HG03354 (cell line): ENCODE measurements at regions not wholly inside any gene's neighbourhood (a gene's known extent, or its start where the extent isn't known, plus 50 kb on each side); places are given as distances from the start of the nearest gene placed in this dataset.
"Not testable (repeated sequence)": the region's sequence is repeated elsewhere in the genome, so short reads cannot be mapped to it uniquely, and the experiment has no call there.

Source experiments
- ATAC-seq: cut with Tn5 transposase; IDR thresholded peaks from one replicate; pipeline ENCODE4 v1.9.1; 2021; ENCODE audit warnings: mild to moderate bottlenecking; ENCODE audit not compliant: unreplicated experiment, poor library complexity, severe bottlenecking

DNA sequence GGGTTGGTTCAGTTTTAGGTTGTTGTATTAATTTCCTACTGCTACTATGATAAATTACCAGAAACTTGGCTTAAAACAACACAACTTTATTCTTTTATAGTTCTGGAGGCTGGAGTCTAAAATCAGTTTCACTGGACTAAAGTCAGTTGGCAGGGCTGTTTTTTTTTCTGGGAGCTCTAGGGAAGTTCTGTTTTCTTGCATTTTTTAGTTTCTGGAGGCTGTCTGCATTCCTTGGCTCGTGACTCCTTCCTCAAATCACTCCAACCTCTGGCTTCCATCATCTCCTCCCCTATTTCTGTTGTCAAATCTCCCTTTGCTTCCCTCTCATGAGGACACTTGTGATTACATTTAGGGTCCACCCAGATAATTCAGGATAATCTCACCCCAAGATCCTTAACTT, 51.3 kb upstream of the SUB1 start:
- ATAC-seq = no peak

DNA sequence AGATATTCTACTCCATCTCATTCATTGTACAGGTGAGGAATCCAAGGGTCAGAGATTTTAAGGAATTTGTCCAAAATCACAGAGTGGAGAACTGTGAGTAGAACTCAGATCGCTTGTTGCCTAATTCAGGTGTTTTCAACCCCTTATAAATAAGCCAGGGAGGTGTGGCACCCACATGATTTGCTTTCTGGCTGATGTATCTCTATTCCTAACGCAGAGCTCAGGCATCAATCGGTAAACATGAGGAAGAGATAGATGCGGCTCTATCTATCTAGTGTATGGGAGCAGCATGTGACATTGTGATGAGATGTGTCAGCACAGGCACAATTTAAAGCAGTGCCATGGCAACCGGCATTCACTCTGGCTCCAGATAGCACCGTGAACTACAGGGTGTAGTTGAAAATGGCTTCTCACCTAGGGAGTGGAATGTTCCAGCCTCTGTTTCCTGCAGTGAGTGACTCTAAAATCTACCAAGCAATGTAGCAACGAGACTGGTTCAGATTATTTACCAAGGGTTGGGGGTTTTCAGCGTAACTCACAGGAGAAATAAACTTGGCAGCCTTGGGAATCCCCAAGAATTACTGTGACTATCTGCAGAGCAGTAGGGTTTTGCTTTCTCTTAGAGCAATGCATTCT, 53.4 kb upstream of the SUB1 start:
- ATAC-seq = peak; percentile 64

DNA sequence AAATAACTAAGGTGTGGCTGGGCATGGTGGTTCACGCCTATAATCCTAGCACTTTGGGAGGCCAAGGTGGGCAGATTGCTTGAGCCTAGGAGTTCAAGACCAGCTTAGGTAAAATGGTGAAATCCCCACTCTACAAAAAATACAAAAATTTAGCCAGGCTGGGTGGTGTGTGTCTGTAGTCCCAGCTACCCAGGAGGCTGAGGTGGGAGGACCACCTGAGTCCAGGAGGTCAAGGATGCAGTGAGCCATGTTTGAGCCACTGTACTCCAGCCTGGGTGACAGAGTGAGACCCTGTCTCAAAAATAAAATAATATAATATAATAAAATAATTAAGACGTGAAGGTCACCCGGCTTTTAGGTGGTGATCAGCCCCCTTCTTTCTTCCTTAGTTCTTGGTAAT, 58.0 kb upstream of the SUB1 start:
- not testable (repeated sequence) for ATAC-seq

GRCh38 chr5:32526810-32527209, 58.5 kb upstream of the SUB1 start:
- no peak for ATAC-seq

- no peak for ATAC-seq
Observed at GRCh38 chr5:32523625-32524024, 61.7 kb upstream of the SUB1 start.

GRCh38 chr5:32522429-32523143, 62.8 kb upstream of the SUB1 start:
- no peak for ATAC-seq

GRCh38 chr5:32521481-32521880, 63.9 kb upstream of the SUB1 start:
- no peak for ATAC-seq

- no peak for ATAC-seq
Observed at GRCh38 chr5:32520972-32521371, 64.4 kb upstream of the SUB1 start.

DNA sequence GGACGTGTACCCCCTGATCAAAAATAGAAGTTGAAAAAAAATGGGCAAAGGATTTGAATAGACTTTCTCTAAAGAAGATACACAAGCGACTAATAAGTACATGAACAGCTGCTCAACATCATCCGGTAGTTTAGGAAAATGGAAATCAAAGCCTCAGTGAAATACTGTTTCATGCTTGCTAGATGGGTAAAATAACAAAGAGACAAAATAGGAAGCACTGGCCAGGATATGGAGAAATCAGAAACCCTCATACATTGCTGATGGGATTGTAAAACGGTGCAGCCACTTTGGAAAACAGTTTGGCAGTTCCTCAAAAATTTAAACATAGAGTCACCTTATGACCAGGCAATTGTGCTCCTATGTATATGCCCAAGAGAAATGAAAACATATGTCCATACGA, 65.0 kb upstream of the SUB1 start:
- ATAC-seq = no peak

- no peak for ATAC-seq
Observed at GRCh38 chr5:32519508-32519907, 65.8 kb upstream of the SUB1 start.

- no peak for ATAC-seq
Observed at GRCh38 chr5:32514806-32515205, 70.3 kb upstream of the ZFR start.

DNA sequence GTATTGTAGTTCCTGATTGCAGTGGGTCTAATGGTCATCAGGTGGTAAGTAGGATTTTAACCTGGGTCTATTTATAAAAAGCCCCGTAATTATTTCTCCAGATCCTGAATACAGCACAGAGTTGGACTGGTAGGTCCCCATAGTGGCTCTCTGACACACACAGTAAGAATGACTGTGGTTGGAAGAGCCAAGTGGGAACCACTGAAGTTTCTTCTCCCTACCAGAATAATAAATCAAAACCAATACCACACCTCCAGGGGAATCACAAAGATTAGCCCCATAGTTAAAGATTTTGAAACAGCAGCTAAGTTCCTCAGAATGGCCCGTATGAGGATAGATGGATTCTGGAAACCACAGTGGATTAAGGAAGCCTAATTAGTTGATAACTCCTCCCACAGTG, 68.4 kb upstream of the ZFR start:
- no peak for ATAC-seq

DNA sequence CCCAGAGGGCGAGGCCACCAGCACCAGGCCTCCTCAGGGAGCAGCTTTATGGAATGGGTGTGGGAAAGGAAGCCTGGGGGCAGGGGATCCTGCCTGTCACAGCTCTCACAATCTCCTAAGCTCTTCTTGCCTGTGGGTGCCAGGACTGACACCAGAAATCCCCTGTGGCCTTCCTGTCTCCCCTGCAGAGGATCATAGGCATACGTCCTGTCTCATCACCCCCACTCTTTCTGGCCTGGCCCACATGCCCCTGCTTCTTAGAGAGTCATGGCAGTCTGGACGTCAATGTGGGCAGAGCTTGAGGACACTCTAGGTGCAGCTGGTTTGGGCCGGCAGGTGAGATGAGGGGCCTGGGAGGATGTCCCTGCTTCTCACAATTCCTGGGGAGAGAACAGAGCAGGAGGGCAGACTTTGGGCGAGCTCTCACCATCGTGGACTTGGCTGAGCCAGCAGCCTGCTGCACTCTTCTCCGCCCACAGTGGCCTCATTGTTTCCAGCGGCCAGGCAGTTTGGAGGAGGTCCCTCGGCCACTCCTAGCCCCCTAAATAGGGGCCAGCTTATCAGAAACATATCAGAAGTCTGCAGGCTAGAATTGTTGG, 67.3 kb upstream of the ZFR start:
- no peak for ATAC-seq

GRCh38 chr5:32510860-32511259, 66.3 kb upstream of the ZFR start:
- ATAC-seq = no peak

DNA sequence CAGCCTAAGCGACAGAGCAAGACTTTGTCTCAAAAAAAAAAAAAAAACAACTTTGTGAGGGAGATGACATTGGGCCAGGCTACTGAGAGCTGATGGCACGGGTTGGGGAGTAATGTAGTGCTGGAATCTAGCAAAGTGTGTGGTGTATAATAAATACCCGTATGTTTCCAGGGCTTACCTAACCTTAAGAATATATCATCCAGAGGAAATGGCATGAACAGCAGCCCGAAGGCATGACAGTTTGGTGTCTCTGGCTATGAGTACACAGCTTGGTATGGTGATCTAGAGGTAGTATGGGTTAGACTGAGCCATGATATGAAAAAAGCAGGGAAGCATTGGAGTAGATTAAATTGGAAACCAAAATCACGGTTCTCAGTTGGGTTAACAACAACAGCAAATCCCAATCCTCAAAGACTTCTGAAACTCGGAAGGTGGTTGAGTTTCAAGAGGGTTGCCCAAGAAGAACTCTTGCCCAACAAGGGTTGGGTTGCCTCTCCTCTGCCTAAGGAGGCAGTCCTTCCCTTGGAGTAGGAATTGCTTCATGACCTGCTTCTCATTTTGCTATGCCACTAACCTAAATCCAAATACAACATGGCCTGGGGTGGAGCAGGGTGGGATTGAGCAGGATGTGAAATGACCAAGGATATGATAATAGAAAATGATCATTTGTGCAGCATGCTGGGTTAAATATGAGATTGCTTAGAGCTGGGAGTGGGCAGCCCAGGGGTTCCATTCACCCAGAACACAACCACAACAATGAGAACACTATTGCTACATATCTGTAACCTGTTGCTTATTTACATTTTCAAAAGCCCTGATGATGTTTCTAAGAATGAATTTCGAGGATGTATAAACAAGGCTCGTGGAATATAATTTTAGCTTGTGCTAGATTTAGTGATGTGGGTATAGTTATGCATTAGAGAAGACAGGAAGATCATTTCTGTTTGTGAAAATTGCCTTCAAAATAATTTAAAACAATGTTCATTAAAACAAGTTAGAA, 64.6 kb upstream of the ZFR start:
- no peak for ATAC-seq

- no peak for ATAC-seq
Observed at GRCh38 chr5:32507738-32508434, 63.3 kb upstream of the ZFR start.

DNA sequence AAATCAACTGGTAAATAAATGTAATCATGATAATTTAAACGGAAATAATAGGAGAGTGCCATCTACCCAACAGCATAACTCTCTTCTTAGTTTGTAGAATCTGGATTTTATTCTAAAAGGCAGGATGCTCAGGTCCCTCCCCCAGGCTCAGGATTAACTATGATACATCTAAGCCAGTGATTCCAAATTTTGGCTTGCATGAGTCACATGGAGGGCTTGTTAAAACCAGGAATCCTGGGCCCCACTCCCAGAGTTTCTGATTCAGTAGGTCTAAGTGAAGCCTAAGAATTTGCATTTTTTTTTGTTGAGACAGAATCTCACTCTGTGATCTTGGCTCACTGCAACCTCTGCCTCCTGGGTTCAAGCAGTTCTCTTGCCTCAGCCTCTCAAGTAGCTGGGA, 62.3 kb upstream of the ZFR start:
- ATAC-seq = no peak

GRCh38 chr5:32506201-32506661, 61.7 kb upstream of the ZFR start:
- no peak for ATAC-seq

DNA sequence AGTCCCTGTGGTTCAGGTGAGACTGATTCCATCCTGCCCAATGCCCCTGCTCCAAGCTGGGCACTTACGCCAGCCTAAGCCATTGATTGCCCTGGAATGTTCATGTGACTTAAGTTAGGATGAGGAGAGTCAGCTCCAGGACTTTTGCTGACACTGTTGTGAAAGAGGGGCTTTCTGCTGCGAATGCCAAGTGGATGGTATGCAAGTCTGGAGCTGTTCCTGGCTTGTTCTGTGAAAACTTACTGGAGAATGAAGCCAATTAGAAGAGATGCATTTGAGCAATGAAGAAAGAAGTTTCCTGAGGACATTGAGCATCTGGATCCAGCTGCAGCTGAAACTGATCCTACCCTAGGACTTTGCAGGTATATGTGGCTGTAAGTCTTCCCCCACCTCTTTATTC, 61.2 kb upstream of the ZFR start:
- no peak for ATAC-seq
